ENCODE measurements at regions not wholly inside any gene's neighbourhood (a gene's known extent, or its start where the extent isn't known, plus 50 kb on each side); places are given as distances from the start of the nearest gene placed in this dataset.

- no peak overlapping the region for H3K27ac ChIP-seq (ENCODE audit: low read depth, low read length)
- H3F3A ChIP-seq (ENCODE audit: insufficient read depth), result no peaks in the 10 kb centered on the region
- H3K9me3 ChIP-seq (ENCODE audit: insufficient read depth, low read length), result peaks cover 11% of the 10 kb centered on the region; the same call in 1 of the 2 replicates
- TF ChIP-seq CTCF (IDR thresholded peaks at IDR 0.05; ENCODE audit: insufficient read depth, low read length, poor library complexity, severe bottlenecking), result no peak
- TF ChIP-seq EZH2phosphoT487 (conservative IDR thresholded peaks at IDR 0.05; ENCODE audit: low read length), result no peak
- no peaks in the 10 kb centered on the region for H4K20me1 ChIP-seq (ENCODE audit: low read depth, low read length)
- H3K4me2 ChIP-seq (ENCODE audit: low read depth, low read length, poor library complexity, severe bottlenecking), result no peak overlapping the region
- H3K27me3 ChIP-seq (ENCODE audit: low read length), result peaks cover 2% of the 10 kb centered on the region; the same call in 1 of the 2 replicates
- H2AFZ ChIP-seq (ENCODE audit: low read depth, low read length, severe bottlenecking), result no peak overlapping the region
- no peaks in the 10 kb centered on the region for H3K9me2 ChIP-seq (replicated peaks; ENCODE audit: insufficient read depth, low read length)
- H3K4me3 ChIP-seq (ENCODE audit: insufficient read depth, low read length, poor library complexity, severe bottlenecking), result no peak overlapping the region
- H3K79me2 ChIP-seq (ENCODE audit: insufficient read depth, low read length), result no peaks in the 10 kb centered on the region
- no peaks in the 10 kb centered on the region for H3K36me3 ChIP-seq (ENCODE audit: low read length)
- no peak overlapping the region for H3K9ac ChIP-seq (ENCODE audit: low read length)
Observed at GRCh38 chr10:33100781-33101391, 142.9 kb upstream of the ITGB1 start.

- Histone ChIP-seq H2AFZ (ENCODE audit: low read depth, low read length, severe bottlenecking) (no peak overlapping the region), H3K36me3 (ENCODE audit: low read length) (no peaks in the 10 kb centered on the region), H3K9me2 (replicated peaks; ENCODE audit: insufficient read depth, low read length) (no peaks in the 10 kb centered on the region), H3K9me3 (ENCODE audit: insufficient read depth, low read length) (peaks cover 11% of the 10 kb centered on the region; the same call in 1 of the 2 replicates), H3K4me3 (ENCODE audit: insufficient read depth, low read length, poor library complexity, severe bottlenecking) (no peak overlapping the region), H3K27ac (ENCODE audit: low read depth, low read length) (no peak overlapping the region), H3K9ac (ENCODE audit: low read length) (no peak overlapping the region), H3K4me2 (ENCODE audit: low read depth, low read length, poor library complexity, severe bottlenecking) (no peak overlapping the region), H3F3A (ENCODE audit: insufficient read depth) (no peaks in the 10 kb centered on the region), H3K79me2 (ENCODE audit: insufficient read depth, low read length) (no peaks in the 10 kb centered on the region), H4K20me1 (ENCODE audit: low read depth, low read length) (no peaks in the 10 kb centered on the region), H3K27me3 (ENCODE audit: low read length) (peaks cover under 1% of the 10 kb centered on the region; the same call in 1 of the 2 replicates)
- TF ChIP-seq CTCF (IDR thresholded peaks at IDR 0.05; ENCODE audit: insufficient read depth, low read length, poor library complexity, severe bottlenecking) (no peak), EZH2phosphoT487 (conservative IDR thresholded peaks at IDR 0.05; ENCODE audit: low read length) (no peak)
Observed at GRCh38 chr10:33099748-33100147, 141.7 kb upstream of the ITGB1 start.

- Histone ChIP-seq H3K27me3 (ENCODE audit: low read length) (no peaks in the 10 kb centered on the region), H3K27ac (ENCODE audit: low read depth, low read length) (no peak overlapping the region), H3K36me3 (ENCODE audit: low read length) (no peaks in the 10 kb centered on the region), H3K9me2 (replicated peaks; ENCODE audit: insufficient read depth, low read length) (no peaks in the 10 kb centered on the region), H2AFZ (ENCODE audit: low read depth, low read length, severe bottlenecking) (no peak overlapping the region), H3K79me2 (ENCODE audit: insufficient read depth, low read length) (no peaks in the 10 kb centered on the region), H3K9ac (ENCODE audit: low read length) (no peak overlapping the region), H3K9me3 (ENCODE audit: insufficient read depth, low read length) (peaks cover 7% of the 10 kb centered on the region; the same call in 1 of the 2 replicates), H4K20me1 (ENCODE audit: low read depth, low read length) (no peaks in the 10 kb centered on the region), H3K4me3 (ENCODE audit: insufficient read depth, low read length, poor library complexity, severe bottlenecking) (no peak overlapping the region), H3K4me2 (ENCODE audit: low read depth, low read length, poor library complexity, severe bottlenecking) (no peak overlapping the region), H3F3A (ENCODE audit: insufficient read depth) (no peaks in the 10 kb centered on the region)
- TF ChIP-seq CTCF (IDR thresholded peaks at IDR 0.05; ENCODE audit: insufficient read depth, low read length, poor library complexity, severe bottlenecking) (no peak), EZH2phosphoT487 (conservative IDR thresholded peaks at IDR 0.05; ENCODE audit: low read length) (no peak)
Observed at GRCh38 chr10:33098951-33099663, 141.1 kb upstream of the ITGB1 start.

Measured in SU-DHL-6 (cell line).